H9 (cell line): ENCODE measurements at regions not wholly inside any gene's neighbourhood (a gene's known extent, or its start where the extent isn't known, plus 50 kb on each side); places are given as distances from the start of the nearest gene placed in this dataset.

Experiments
- DNase-seq: peaks from one replicate; pipeline ENCODE4 v3.0.0-alpha.2; 2017
- H2AFZ ChIP-seq: one replicate; pipeline ENCODE4 v1.6.1; 2013; ENCODE audit warnings: mild to moderate bottlenecking, low read length, control low read depth, moderate library complexity
- H2AK5ac ChIP-seq: 2 replicates; pipeline ENCODE4 v1.6.1; 2013; ENCODE audit warnings: low read length, control low read depth, mixed read lengths; ENCODE audit not compliant: insufficient read length
- H2BK120ac ChIP-seq: one replicate; pipeline ENCODE4 v1.6.1; 2013; ENCODE audit warnings: low read depth, mild to moderate bottlenecking, low read length, control low read depth, inconsistent platforms; ENCODE audit not compliant: poor library complexity, severe bottlenecking
- H2BK12ac ChIP-seq: 2 replicates; pipeline ENCODE4 v1.6.1; 2013; ENCODE audit warnings: low read length, control low read depth, mixed read lengths, low read depth; ENCODE audit not compliant: insufficient read length
- H2BK15ac ChIP-seq: 2 replicates; pipeline ENCODE4 v1.6.1; 2013; ENCODE audit warnings: low read depth, low read length, control low read depth
- H2BK20ac ChIP-seq: one replicate; pipeline ENCODE4 v1.6.1; 2013; ENCODE audit warnings: low read depth, mild to moderate bottlenecking, low read length, control low read depth, inconsistent platforms; ENCODE audit not compliant: poor library complexity, severe bottlenecking
- H2BK5ac ChIP-seq: 2 replicates; pipeline ENCODE4 v1.6.1; 2013; ENCODE audit warnings: low read length, control low read depth, mixed read lengths; ENCODE audit not compliant: insufficient read length
- H3K14ac ChIP-seq: 2 replicates; pipeline ENCODE4 v1.6.1; 2013; ENCODE audit warnings: low read length, control low read depth; ENCODE audit not compliant: insufficient read depth
- H3K18ac ChIP-seq: 2 replicates; pipeline ENCODE4 v1.6.1; 2013; ENCODE audit warnings: low read depth, mild to moderate bottlenecking, mixed read lengths, low read length, control low read depth; ENCODE audit not compliant: insufficient read length
- H3K23ac ChIP-seq: 2 replicates; pipeline ENCODE4 v1.6.1; 2013; ENCODE audit warnings: low read length, control low read depth, mixed read lengths, low read depth; ENCODE audit not compliant: insufficient read length
- H3K23me2 ChIP-seq: 2 replicates; pipeline ENCODE4 v1.6.1; 2013; ENCODE audit warnings: low read depth, mild to moderate bottlenecking, mixed read lengths, low read length, control low read depth; ENCODE audit not compliant: insufficient read length, poor library complexity, severe bottlenecking
- H3K27ac ChIP-seq: 2 replicates; pipeline ENCODE4 v1.5.1; 2013; ENCODE audit warnings: low read length, control low read depth, mixed read lengths, low read depth; ENCODE audit not compliant: insufficient read length
- H3K27me3 ChIP-seq: 2 replicates; pipeline ENCODE4 v1.6.1; 2013; ENCODE audit warnings: low read length, control low read depth, inconsistent platforms; ENCODE audit not compliant: insufficient read depth
- H3K4ac ChIP-seq: 2 replicates; pipeline ENCODE4 v1.6.1; 2013; ENCODE audit warnings: low read depth, mild to moderate bottlenecking, control low read depth, inconsistent platforms, low read length, moderate library complexity
- H3K4me1 ChIP-seq: 2 replicates; pipeline ENCODE4 v1.6.1; 2013; ENCODE audit warnings: low read length, control low read depth, inconsistent platforms; ENCODE audit not compliant: insufficient read depth
- H3K4me2 ChIP-seq: 2 replicates; pipeline ENCODE4 v1.6.1; 2013; ENCODE audit warnings: low read length, control low read depth, mixed read lengths; ENCODE audit not compliant: insufficient read length, insufficient read depth
- H3K56ac ChIP-seq: 2 replicates; pipeline ENCODE4 v1.6.1; 2013; ENCODE audit warnings: low read depth, mild to moderate bottlenecking, mixed read lengths, low read length, control low read depth; ENCODE audit not compliant: insufficient read length
- H3K79me1 ChIP-seq: 2 replicates; pipeline ENCODE4 v1.6.1; 2013; ENCODE audit warnings: low read depth, mild to moderate bottlenecking, moderate library complexity, low read length, control low read depth, inconsistent platforms; ENCODE audit not compliant: insufficient read depth, poor library complexity, severe bottlenecking
- H3K79me2 ChIP-seq: 2 replicates; pipeline ENCODE4 v1.6.1; 2013; ENCODE audit warnings: low read length, control low read depth, inconsistent platforms; ENCODE audit not compliant: insufficient read depth
- H3K9ac ChIP-seq: 2 replicates; pipeline ENCODE4 v1.6.1; 2013; ENCODE audit warnings: low read length, control low read depth, mixed read lengths; ENCODE audit not compliant: insufficient read length; ENCODE audit errors: extremely low read depth
- H3K9me3 ChIP-seq: one replicate; pipeline ENCODE4 v1.6.1; 2013; ENCODE audit warnings: low read depth, low read length, inconsistent platforms; ENCODE audit not compliant: control insufficient read depth
- H3T11ph ChIP-seq: one replicate; pipeline ENCODE4 v1.6.1; 2013; ENCODE audit warnings: mild to moderate bottlenecking, low read length, control low read depth, inconsistent platforms
- H4K20me1 ChIP-seq: one replicate; pipeline ENCODE4 v1.6.1; 2013; ENCODE audit not compliant: control insufficient read depth, insufficient read length, insufficient read depth
- H4K5ac ChIP-seq: 2 replicates; pipeline ENCODE4 v1.6.1; 2013; ENCODE audit warnings: low read depth, mild to moderate bottlenecking, mixed read lengths, low read length, control low read depth; ENCODE audit not compliant: insufficient read length
- H4K8ac ChIP-seq: replicated peaks from 2 replicates; pipeline ENCODE4 v1.6.1; 2013; ENCODE audit warnings: low read length, control low read depth, mixed read lengths, low read depth; ENCODE audit not compliant: insufficient read length
- H4K91ac ChIP-seq: 2 replicates; pipeline ENCODE4 v1.6.1; 2013; ENCODE audit warnings: low read depth, mild to moderate bottlenecking, moderate library complexity, mixed read lengths, low read length, control low read depth; ENCODE audit not compliant: insufficient read length
- H3K27ac Mint-ChIP-seq, 3 experiments: 2 replicates in 2 of 3; 3 replicates in 1 of 3; pipeline ENCODE4 v1.8.0; 2020 to 2021; ENCODE audit warnings: mixed read lengths in 3 of 3, mild to moderate bottlenecking in 1 of 3, moderate library complexity in 1 of 3
- H3K27me3 Mint-ChIP-seq: 2 replicates; pipeline ENCODE4 v1.8.0; 2021; ENCODE audit warnings: low read depth, mild to moderate bottlenecking, moderate library complexity, mixed read lengths
- H3K36me3 Mint-ChIP-seq, 3 experiments: 2 replicates in 2 of 3; 3 replicates in 1 of 3; pipeline ENCODE4 v1.8.0; 2020 to 2021; ENCODE audit warnings: low read depth in 3 of 3, mixed read lengths in 3 of 3; ENCODE audit not compliant: insufficient read depth in 1 of 3
- H3K4me1 Mint-ChIP-seq, 2 experiments: 2 replicates each; pipeline ENCODE4 v1.8.0; 2020; ENCODE audit warnings: mixed read lengths in 2 of 2
- H3K4me3 Mint-ChIP-seq, 2 experiments: 2 replicates in 1 of 2; 3 replicates in 1 of 2; pipeline ENCODE4 v1.8.0; 2020 to 2021; ENCODE audit warnings: mild to moderate bottlenecking in 2 of 2, mixed read lengths in 2 of 2, moderate library complexity in 1 of 2
- H3K9me3 Mint-ChIP-seq, 2 experiments: 2 replicates in 1 of 2; 3 replicates in 1 of 2; pipeline ENCODE4 v1.8.0; 2020; ENCODE audit warnings: mild to moderate bottlenecking in 2 of 2, mixed read lengths in 2 of 2, moderate library complexity in 1 of 2
- CTCF ChIP-seq: fragments of 200-600 bp; sonication (generic); conservative IDR thresholded peaks from 3 replicates; pipeline ENCODE4 v1.8.0; 2021; ENCODE audit warnings: antibody characterized with exemption, mild to moderate bottlenecking
- WGBS: extraction: QIAGEN DNeasy Blood & Tissue Kit; methylation state at CpG from one replicate; pipeline ENCODE4 v1.1.7; 2013; ENCODE audit warnings: missing lambda C conversion rate, low lambda C conversion rate, mixed read lengths; ENCODE audit not compliant: insufficient read length; ENCODE audit errors: extremely low coverage; 5-methylcytosine and 5-hydroxymethylcytosine counted together

- Histone ChIP-seq H2AFZ (no peak overlapping the region), H4K20me1 (no peaks in the 10 kb centered on the region), H4K8ac (no peak overlapping the region), H3K23ac (no peak overlapping the region), H3K56ac (no peak overlapping the region), H4K91ac (no peak overlapping the region), H3K79me2 (no peaks in the 10 kb centered on the region), H3K9ac (no peak overlapping the region), H3K18ac (no peak overlapping the region), H3K9me3 (peaks cover 10% of the 10 kb centered on the region), H2BK15ac (no peak overlapping the region), H3K23me2 (no peaks in the 10 kb centered on the region), H2BK20ac (no peak overlapping the region), H2AK5ac (no peak overlapping the region), H3K4me1 (no peaks in the 10 kb centered on the region; the same call in 1 of the 2 replicates), H3K27ac (no peak overlapping the region), H3K4me2 (no peak overlapping the region), H3T11ph (no peak overlapping the region), H3K27me3 (no peaks in the 10 kb centered on the region), H2BK120ac (no peak overlapping the region), H3K14ac (no peak overlapping the region), H3K4ac (no peak overlapping the region), H2BK12ac (no peak overlapping the region), H4K5ac (no peak overlapping the region), H2BK5ac (no peak overlapping the region), H3K79me1 (no peaks in the 10 kb centered on the region)
- Mint-ChIP-seq H3K27me3 (no peaks in the 10 kb centered on the region), H3K36me3 (peaks cover 3 to 34% (median 13%) of the 10 kb centered on the region in 3 experiments; a peak in 6 of 7 replicates), H3K4me1 (peaks cover 26 to 30% of the 10 kb centered on the region in 2 experiments), H3K9me3 (peaks cover 15 to 23% of the 10 kb centered on the region in 2 experiments), H3K27ac (peak overlapping the region in 2 of 3 experiments; percentile 35 to 77; a peak in 2 of 7 replicates), H3K4me3 (no peak overlapping the region)
- no peak for TF ChIP-seq CTCF
- DNase-seq: no peak
- no CpG with 5 or more reads among the region's 5 CpGs for WGBS
Observed at GRCh38 chr14:65993996-65994395, 492.2 kb upstream of the CCDC196 start.
